Caco-2 (cell line): ENCODE measurements at regions not wholly inside any gene's neighbourhood (a gene's known extent, or its start where the extent isn't known, plus 50 kb on each side); places are given as distances from the start of the nearest gene placed in this dataset.

Experiments used
- BruUV-seq: library from RNA; stranded (reverse); fragments of 400-500 nt; replicated peaks from 2 replicates; lab custom pipeline; 2021; lab: Mats Ljungman, UMichigan
- CTCF ChIA-PET: fragments of 300-600 bp; sonication (Branson Sonifier 250); formaldehyde crosslinking; loops from one replicate; lab custom pipeline; 2022; ENCODE audit warnings: antibody characterized with exemption; lab: Charles Lee
- POLR2A ChIA-PET: fragments of 300-600 bp; sonication (Branson Sonifier 250); formaldehyde crosslinking; loops from one replicate; lab custom pipeline; 2022; ENCODE audit warnings: antibody characterized with exemption; lab: Charles Lee
- DNase-seq, 2 experiments: peaks; one replicate each; pipeline versions ENCODE4 v3.0.0 to v3.0.0-alpha.2; 2020 to 2022
- H3K27me3 ChIP-seq: replicated peaks from 2 replicates; pipeline ENCODE4 v1.6.0; 2011; ENCODE audit warnings: low read length; ENCODE audit not compliant: control insufficient read depth, insufficient read depth
- H3K36me3 ChIP-seq: 2 replicates; pipeline ENCODE4 v1.5.1; 2011; ENCODE audit warnings: low read length; ENCODE audit not compliant: control insufficient read depth, insufficient read depth
- H3K4me1 ChIP-seq: fragments of 250-450 bp; sonication (Bioruptor Pico); 2 replicates; pipeline ENCODE4 v1.5.1; 2020; ENCODE audit warnings: mild to moderate bottlenecking
- H3K4me3 ChIP-seq: 2 replicates; pipeline ENCODE4 v1.5.1; 2011; ENCODE audit warnings: low read depth, mild to moderate bottlenecking, control low read depth, low read length
- H3K9me3 ChIP-seq: fragments of 250-450 bp; sonication (Bioruptor Pico); 2 replicates; pipeline ENCODE4 v1.5.1; 2020; ENCODE audit warnings: mild to moderate bottlenecking, moderate library complexity
- H3K27ac Mint-ChIP-seq: one replicate; pipeline ENCODE4 v1.8.0; 2022; ENCODE audit warnings: mixed read lengths; ENCODE audit not compliant: unreplicated experiment
- H3K27me3 Mint-ChIP-seq: one replicate; pipeline ENCODE4 v1.8.0; 2022; ENCODE audit warnings: mixed read lengths; ENCODE audit not compliant: insufficient read depth, unreplicated experiment
- H3K36me3 Mint-ChIP-seq: one replicate; pipeline ENCODE4 v1.8.0; 2022; ENCODE audit warnings: mild to moderate bottlenecking, mixed read lengths; ENCODE audit not compliant: insufficient read depth, unreplicated experiment
- H3K4me1 Mint-ChIP-seq: one replicate; pipeline ENCODE4 v1.8.0; 2022; ENCODE audit warnings: low read depth, mixed read lengths; ENCODE audit not compliant: unreplicated experiment
- H3K4me3 Mint-ChIP-seq: one replicate; pipeline ENCODE4 v1.8.0; 2022; ENCODE audit warnings: mild to moderate bottlenecking, moderate library complexity, mixed read lengths; ENCODE audit not compliant: unreplicated experiment
- H3K9me3 Mint-ChIP-seq: one replicate; pipeline ENCODE4 v1.8.0; 2022; ENCODE audit warnings: mixed read lengths; ENCODE audit not compliant: unreplicated experiment
- CTCF ChIP-seq, 2 experiments: fragments of 200-600 bp in 1 of 2; IDR thresholded peaks; 1 replicate in 1 of 2; 2 replicates in 1 of 2; pipeline versions ENCODE4 v1.5.1 to v1.8.0; 2011 to 2022; ENCODE audit warnings: antibody characterized with exemption in 1 of 2, control low read depth in 1 of 2, inconsistent platforms in 1 of 2, low read depth in 1 of 2, low read length in 1 of 2, mild to moderate bottlenecking in 1 of 2, moderate library complexity in 1 of 2; ENCODE audit not compliant: insufficient read depth in 1 of 2, severe bottlenecking in 1 of 2, unreplicated experiment in 1 of 2
- intact Hi-C: fragments of 100-400 bp; cut with micrococcal nuclease; formaldehyde crosslinking; loops from one replicate; pipeline ENCODE4 v1.10.0; 2022; ENCODE audit not compliant: unreplicated experiment

- Mint-ChIP-seq H3K4me1 (no peaks in the 10 kb centered on the region), H3K36me3 (peaks cover under 1% of the 10 kb centered on the region), H3K9me3 (no peaks in the 10 kb centered on the region), H3K27me3 (no peaks in the 10 kb centered on the region), H3K27ac (no peak overlapping the region), H3K4me3 (no peak overlapping the region)
- Histone ChIP-seq H3K27me3 (no peaks in the 10 kb centered on the region), H3K36me3 (no peaks in the 10 kb centered on the region), H3K9me3 (no peaks in the 10 kb centered on the region), H3K4me3 (no peak overlapping the region), H3K4me1 (no peaks in the 10 kb centered on the region)
- intact Hi-C loops: no loop called here
- DNase-seq: no peak
- no TSS peak for BruUV-seq
- TF ChIP-seq CTCF (IDR thresholded peaks at IDR 0.05; ENCODE audit: insufficient read depth in 1 of 2, low read depth in 1 of 2, low read length in 1 of 2, severe bottlenecking in 1 of 2, unreplicated experiment in 1 of 2): no peak
- ChIA-PET CTCF (no interaction called here), POLR2A (no interaction called here)
These were observed 309.9 kb downstream of the NKX6-1 start for GRCh38 chr4:84189144-84189543.

- Histone ChIP-seq H3K9me3 (no peaks in the 10 kb centered on the region; the same call in 1 of the 2 replicates), H3K36me3 (no peaks in the 10 kb centered on the region), H3K4me3 (no peak overlapping the region), H3K4me1 (no peaks in the 10 kb centered on the region), H3K27me3 (no peaks in the 10 kb centered on the region)
- Mint-ChIP-seq H3K27me3 (no peaks in the 10 kb centered on the region), H3K4me1 (peaks cover 8% of the 10 kb centered on the region), H3K27ac (no peak overlapping the region), H3K36me3 (peaks cover 5% of the 10 kb centered on the region), H3K9me3 (no peaks in the 10 kb centered on the region), H3K4me3 (no peak overlapping the region)
- intact Hi-C loops: no loop called here
- BruUV-seq: no TSS peak
- TF ChIP-seq CTCF (IDR thresholded peaks at IDR 0.05; ENCODE audit: insufficient read depth in 1 of 2, low read depth in 1 of 2, low read length in 1 of 2, severe bottlenecking in 1 of 2, unreplicated experiment in 1 of 2): no peak
- POLR2A ChIA-PET: no interaction called here
- DNase-seq: no peak
- CTCF ChIA-PET: no interaction called here
These were observed 319.7 kb downstream of the NKX6-1 start for GRCh38 chr4:84179409-84179808.

GRCh38 chr4:84177831-84178542 is 321.1 kb downstream of the NKX6-1 start:
- Histone ChIP-seq H3K4me3 (no peak overlapping the region), H3K36me3 (no peaks in the 10 kb centered on the region), H3K27me3 (no peaks in the 10 kb centered on the region), H3K4me1 (no peaks in the 10 kb centered on the region), H3K9me3 (no peaks in the 10 kb centered on the region; the same call in 1 of the 2 replicates)
- H3K36me3 Mint-ChIP-seq: no peaks in the 10 kb centered on the region
- no peak overlapping the region for H3K4me3 Mint-ChIP-seq
- no peak for TF ChIP-seq CTCF (IDR thresholded peaks at IDR 0.05; ENCODE audit: insufficient read depth in 1 of 2, low read depth in 1 of 2, low read length in 1 of 2, severe bottlenecking in 1 of 2, unreplicated experiment in 1 of 2)
- intact Hi-C loops: no loop called here
- H3K27me3 Mint-ChIP-seq: no peaks in the 10 kb centered on the region
- POLR2A ChIA-PET: no interaction called here
- no peak overlapping the region for H3K27ac Mint-ChIP-seq
- H3K9me3 Mint-ChIP-seq: no peaks in the 10 kb centered on the region
- CTCF ChIA-PET: no interaction called here
- DNase-seq: no peak
- no TSS peak for BruUV-seq
- peaks cover 8% of the 10 kb centered on the region for H3K4me1 Mint-ChIP-seq
